ENCODE measurements at regions not wholly inside any gene's neighbourhood (a gene's known extent, or its start where the extent isn't known, plus 50 kb on each side); places are given as distances from the start of the nearest gene placed in this dataset.

GRCh38 chr6:138657065-138657425, 116.5 kb upstream of the CCDC28A start:
- no peaks in the 10 kb centered on the region for H3K9me3 ChIP-seq
- in situ Hi-C loops (cut with MboI; ENCODE audit: low sequenced_read_pairs in 4 of 4) (no loop called here), intact Hi-C loops (cut with DNase I; ENCODE audit: low total_unique reads) (no loop called here)
- H3K4me1 ChIP-seq, result peaks cover 0 to 4% of the 10 kb centered on the region in 2 donors
- ATAC-seq (no peak), DNase-seq (no peak)
- no peak overlapping the region for H3K4me3 ChIP-seq
- H3K36me3 ChIP-seq, result no peaks in the 10 kb centered on the region
- no peak for TF ChIP-seq CTCF (IDR thresholded peaks at IDR 0.05 in 4 of 5, conservative IDR thresholded peaks at IDR 0.05 in 1 of 5)
- TF ChIP-seq POLR2A (IDR thresholded peaks at IDR 0.05), result no peak
- no peak overlapping the region for H3K27ac ChIP-seq
- H3K27me3 ChIP-seq, result no peaks in the 10 kb centered on the region

GRCh38 chr6:138659998-138660397, 113.6 kb upstream of the CCDC28A start:
- Histone ChIP-seq H3K27me3 (no peaks in the 10 kb centered on the region), H3K36me3 (no peaks in the 10 kb centered on the region), H3K4me3 (no peak overlapping the region), H3K27ac (no peak overlapping the region), H3K9me3 (no peaks in the 10 kb centered on the region), H3K4me1 (peaks cover 0 to 4% of the 10 kb centered on the region in 2 donors)
- in situ Hi-C loops (cut with MboI; ENCODE audit: low sequenced_read_pairs in 4 of 4) (no loop called here), intact Hi-C loops (cut with DNase I; ENCODE audit: low total_unique reads) (no loop called here)
- DNase-seq (no peak), ATAC-seq (no peak)
- TF ChIP-seq CTCF (IDR thresholded peaks at IDR 0.05 in 4 of 5, conservative IDR thresholded peaks at IDR 0.05 in 1 of 5) (no peak), POLR2A (IDR thresholded peaks at IDR 0.05) (no peak)

GRCh38 chr6:138662471-138662870, 111.1 kb upstream of the CCDC28A start:
- in situ Hi-C loops (cut with MboI; ENCODE audit: low sequenced_read_pairs in 4 of 4) (no loop called here), intact Hi-C loops (cut with DNase I; ENCODE audit: low total_unique reads) (no loop called here)
- ATAC-seq, result no peak

GRCh38 chr6:138663892-138664291, 109.7 kb upstream of the CCDC28A start:
- Histone ChIP-seq H3K27ac (no peak overlapping the region), H3K27me3 (no peaks in the 10 kb centered on the region), H3K4me3 (no peak overlapping the region), H3K9me3 (no peaks in the 10 kb centered on the region), H3K36me3 (no peaks in the 10 kb centered on the region), H3K4me1 (no peaks in the 10 kb centered on the region)
- intact Hi-C loops (cut with DNase I; ENCODE audit: low total_unique reads), result no loop called here
- in situ Hi-C loops (cut with MboI; ENCODE audit: low sequenced_read_pairs in 4 of 4), result no loop called here
- TF ChIP-seq CTCF (IDR thresholded peaks at IDR 0.05 in 4 of 5, conservative IDR thresholded peaks at IDR 0.05 in 1 of 5), result no peak
- TF ChIP-seq POLR2A (IDR thresholded peaks at IDR 0.05), result no peak
- no peak for DNase-seq
- no peak for ATAC-seq

More at GRCh38 chr6:138662471-138662870, 111.1 kb upstream of the CCDC28A start:
- no peaks in the 10 kb centered on the region for H3K4me1 ChIP-seq
- no peak overlapping the region for H3K27ac ChIP-seq
- H3K9me3 ChIP-seq, result no peaks in the 10 kb centered on the region
- H3K4me3 ChIP-seq, result no peak overlapping the region
- H3K27me3 ChIP-seq, result no peaks in the 10 kb centered on the region
- TF ChIP-seq POLR2A (IDR thresholded peaks at IDR 0.05), result no peak
- TF ChIP-seq CTCF (IDR thresholded peaks at IDR 0.05 in 4 of 5, conservative IDR thresholded peaks at IDR 0.05 in 1 of 5), result no peak
- H3K36me3 ChIP-seq, result no peaks in the 10 kb centered on the region
- no peak for DNase-seq

- no peak overlapping the region for H3K27ac ChIP-seq
- no peak for DNase-seq
- no peaks in the 10 kb centered on the region for H3K36me3 ChIP-seq
- H3K9me3 ChIP-seq, result no peaks in the 10 kb centered on the region
- no peaks in the 10 kb centered on the region for H3K27me3 ChIP-seq
- H3K4me1 ChIP-seq, result no peaks in the 10 kb centered on the region
- intact Hi-C loops (cut with DNase I; ENCODE audit: low total_unique reads), result no loop called here
- in situ Hi-C loops (cut with MboI; ENCODE audit: low sequenced_read_pairs in 4 of 4), result no loop called here
- no peak for ATAC-seq
- TF ChIP-seq POLR2A (IDR thresholded peaks at IDR 0.05) (no peak), CTCF (IDR thresholded peaks at IDR 0.05 in 4 of 5, conservative IDR thresholded peaks at IDR 0.05 in 1 of 5) (no peak)
- no peak overlapping the region for H3K4me3 ChIP-seq
These were observed 108.8 kb upstream of the CCDC28A start for GRCh38 chr6:138664745-138665144.
